NT2/D1 (cell line): ENCODE measurements at regions not wholly inside any gene's neighbourhood (a gene's known extent, or its start where the extent isn't known, plus 50 kb on each side); places are given as distances from the start of the nearest gene placed in this dataset.

Experiments
- DNase-seq: peaks from one replicate; pipeline ENCODE4 v3.0.0-alpha.2; 2011; ENCODE audit warnings: low read depth, low spot score
- H3K27me3 ChIP-seq: 2 replicates; pipeline ENCODE4 v1.6.0; 2011; ENCODE audit warnings: mild to moderate bottlenecking; ENCODE audit not compliant: insufficient read length, insufficient read depth
- H3K36me3 ChIP-seq: 2 replicates; pipeline ENCODE4 v1.6.1; 2011; ENCODE audit warnings: mild to moderate bottlenecking, low read length, mixed read lengths; ENCODE audit not compliant: insufficient read depth, insufficient read length
- H3K4me1 ChIP-seq: 2 replicates; pipeline ENCODE4 v1.5.1; 2011; ENCODE audit not compliant: insufficient read depth, insufficient read length
- H3K4me3 ChIP-seq: 2 replicates; pipeline ENCODE4 v1.5.1; 2011; ENCODE audit warnings: low read depth; ENCODE audit not compliant: insufficient read length
- H3K9ac ChIP-seq: 2 replicates; pipeline ENCODE4 v1.6.0; 2011; ENCODE audit warnings: low read depth; ENCODE audit not compliant: insufficient read length
- H3K9me3 ChIP-seq: 2 replicates; pipeline ENCODE4 v1.5.1; 2011; ENCODE audit warnings: mild to moderate bottlenecking, low read length; ENCODE audit not compliant: insufficient read depth
- SUZ12 ChIP-seq: IDR thresholded peaks from 2 replicates; pipeline ENCODE4 v1.6.1; 2011; ENCODE audit not compliant: insufficient read length, insufficient read depth; ENCODE audit errors: extremely low read depth
- YY1 ChIP-seq: IDR thresholded peaks from 2 replicates; pipeline ENCODE4 v1.6.1; 2011; ENCODE audit not compliant: insufficient read length, insufficient read depth
- ZNF274 ChIP-seq: IDR thresholded peaks from 2 replicates; pipeline ENCODE4 v1.6.1; 2011; ENCODE audit warnings: mild to moderate bottlenecking, low read depth, low read length

- Histone ChIP-seq H3K4me1 (no peaks in the 10 kb centered on the region), H3K9ac (no peak overlapping the region)
These were observed 263.0 kb downstream of the ZNF516 start for GRCh38 chr18:76232010-76232409.

GRCh38 chr18:76231402-76231801, 263.6 kb downstream of the ZNF516 start:
- no peaks in the 10 kb centered on the region for H3K36me3 ChIP-seq
- TF ChIP-seq YY1, result no peak
- TF ChIP-seq ZNF274, result no peak
- TF ChIP-seq SUZ12, result no peak
- H3K9me3 ChIP-seq, result no peaks in the 10 kb centered on the region
- H3K4me3 ChIP-seq, result no peak overlapping the region
- H3K27me3 ChIP-seq, result no peaks in the 10 kb centered on the region
- no peak for DNase-seq
- no peaks in the 10 kb centered on the region for H3K4me1 ChIP-seq
- H3K9ac ChIP-seq, result no peak overlapping the region

More at GRCh38 chr18:76232010-76232409, 263.0 kb downstream of the ZNF516 start:
- no peaks in the 10 kb centered on the region for H3K27me3 ChIP-seq
- no peak overlapping the region for H3K4me3 ChIP-seq
- TF ChIP-seq SUZ12 (no peak), ZNF274 (no peak), YY1 (no peak)
- no peak for DNase-seq
- no peaks in the 10 kb centered on the region for H3K36me3 ChIP-seq
- H3K9me3 ChIP-seq, result no peaks in the 10 kb centered on the region

- no peak overlapping the region for H3K4me3 ChIP-seq
- no peak overlapping the region for H3K9ac ChIP-seq
- H3K9me3 ChIP-seq, result no peaks in the 10 kb centered on the region
- DNase-seq, result no peak
- no peak for TF ChIP-seq SUZ12
- H3K4me1 ChIP-seq, result no peaks in the 10 kb centered on the region
- no peaks in the 10 kb centered on the region for H3K27me3 ChIP-seq
- no peaks in the 10 kb centered on the region for H3K36me3 ChIP-seq
These were observed 264.3 kb downstream of the ZNF516 start for GRCh38 chr18:76230791-76231190.

GRCh38 chr18:76228716-76229115, 266.3 kb downstream of the ZNF516 start:
- no peak for DNase-seq
- H3K36me3 ChIP-seq, result no peaks in the 10 kb centered on the region
- no peak overlapping the region for H3K9ac ChIP-seq
- H3K4me1 ChIP-seq, result no peaks in the 10 kb centered on the region
- no peak overlapping the region for H3K4me3 ChIP-seq
- no peaks in the 10 kb centered on the region for H3K27me3 ChIP-seq
- H3K9me3 ChIP-seq, result no peaks in the 10 kb centered on the region
- TF ChIP-seq ZNF274, result no peak
- no peak for TF ChIP-seq SUZ12
- no peak for TF ChIP-seq YY1

GRCh38 chr18:76227759-76228158, 267.3 kb downstream of the ZNF516 start:
- H3K4me1 ChIP-seq, result no peaks in the 10 kb centered on the region
- H3K9me3 ChIP-seq, result no peaks in the 10 kb centered on the region
- no peaks in the 10 kb centered on the region for H3K36me3 ChIP-seq
- no peaks in the 10 kb centered on the region for H3K27me3 ChIP-seq
- no peak overlapping the region for H3K9ac ChIP-seq
- no peak for DNase-seq
- H3K4me3 ChIP-seq, result no peak overlapping the region
- TF ChIP-seq ZNF274, result no peak
- TF ChIP-seq SUZ12, result no peak
- no peak for TF ChIP-seq YY1

- no peak for DNase-seq
These were observed 271.6 kb downstream of the ZNF516 start for GRCh38 chr18:76223403-76223802.

GRCh38 chr18:76219023-76219422, 276.0 kb downstream of the ZNF516 start:
- DNase-seq, result no peak
- H3K4me3 ChIP-seq, result no peak overlapping the region
- no peaks in the 10 kb centered on the region for H3K36me3 ChIP-seq
- H3K4me1 ChIP-seq, result no peaks in the 10 kb centered on the region
- no peak for TF ChIP-seq YY1
- TF ChIP-seq ZNF274, result no peak
- no peak for TF ChIP-seq SUZ12
- no peaks in the 10 kb centered on the region for H3K9me3 ChIP-seq
- H3K9ac ChIP-seq, result no peak overlapping the region
- H3K27me3 ChIP-seq, result no peaks in the 10 kb centered on the region

More at GRCh38 chr18:76223403-76223802, 271.6 kb downstream of the ZNF516 start:
- H3K27me3 ChIP-seq, result no peaks in the 10 kb centered on the region
- no peak overlapping the region for H3K4me3 ChIP-seq
- H3K4me1 ChIP-seq, result no peaks in the 10 kb centered on the region
- no peak overlapping the region for H3K9ac ChIP-seq
- H3K36me3 ChIP-seq, result no peaks in the 10 kb centered on the region
- H3K9me3 ChIP-seq, result no peaks in the 10 kb centered on the region
- TF ChIP-seq ZNF274 (no peak), YY1 (no peak), SUZ12 (no peak)

GRCh38 chr18:76216096-76216495, 278.9 kb downstream of the ZNF516 start:
- Histone ChIP-seq H3K27me3 (no peaks in the 10 kb centered on the region), H3K4me3 (no peak overlapping the region), H3K36me3 (no peaks in the 10 kb centered on the region), H3K4me1 (no peaks in the 10 kb centered on the region), H3K9me3 (no peaks in the 10 kb centered on the region), H3K9ac (no peak overlapping the region)
- TF ChIP-seq YY1 (no peak), ZNF274 (no peak), SUZ12 (no peak)
- no peak for DNase-seq
